ENCODE measurements at regions not wholly inside any gene's neighbourhood (a gene's known extent, or its start where the extent isn't known, plus 50 kb on each side); places are given as distances from the start of the nearest gene placed in this dataset.
A peak's percentile ranks its signal among the peaks of the same experiment; 100 is the strongest.

DNA sequence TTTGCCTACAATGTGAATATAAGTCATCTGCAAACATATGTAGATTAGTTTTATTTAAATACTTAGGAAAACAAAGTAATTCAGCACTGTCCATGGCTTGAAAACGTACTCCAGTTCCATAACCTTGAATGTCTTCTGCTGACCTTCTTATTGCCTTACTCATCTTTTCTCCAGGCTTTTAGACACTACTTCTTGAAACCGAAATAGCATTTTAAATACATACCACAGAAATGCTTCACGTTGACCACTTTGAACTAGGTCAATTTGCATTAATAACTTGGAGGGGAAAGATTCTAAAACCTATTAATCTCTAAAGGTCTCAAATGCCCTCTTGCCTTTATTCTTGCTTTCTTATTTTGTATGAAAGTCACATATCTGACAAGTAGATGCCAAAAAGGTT lies 995.4 kb upstream of the ACO1 start:
- 100% methylated on average over 1 of the region's 3 CpGs for WGBS (ENCODE audit: insufficient coverage)
- no peaks in the 10 kb centered on the region for H3K9me3 ChIP-seq (ENCODE audit: control extremely low read depth in 1 of 5, control insufficient read depth in 4 of 5, insufficient read depth in 2 of 5, low read depth in 1 of 5, low read length in 4 of 5)
- no peak for DNase-seq
- peaks cover 0 to 3% (median 0%) of the 10 kb centered on the region in 5 experiments for H3K27me3 ChIP-seq (replicated peaks in 2 of 5; ENCODE audit: control insufficient read depth in 4 of 5, insufficient read depth in 5 of 5, low read length in 4 of 5)
- ChIA-PET CTCF (no interaction called here), POLR2A (no interaction called here)
- no peak overlapping the region for H3K27ac ChIP-seq (ENCODE audit: insufficient read depth in 1 of 2, low read depth in 1 of 2, low read length in 2 of 2, poor library complexity in 1 of 2, severe bottlenecking in 2 of 2)
- no peak overlapping the region for H3K4me3 ChIP-seq (ENCODE audit: control insufficient read depth in 1 of 7, extremely low read depth in 1 of 7, insufficient read depth in 4 of 7, low read depth in 2 of 7, low read length in 6 of 7)
- H3K36me3 ChIP-seq (ENCODE audit: control insufficient read depth in 4 of 4, insufficient read depth in 4 of 4, low read length in 3 of 4) = no peaks in the 10 kb centered on the region
- H3K4me1 ChIP-seq (ENCODE audit: control extremely low read depth in 1 of 4, control insufficient read depth in 4 of 4, insufficient read depth in 4 of 4, low read length in 3 of 4) = no peaks in the 10 kb centered on the region

DNA sequence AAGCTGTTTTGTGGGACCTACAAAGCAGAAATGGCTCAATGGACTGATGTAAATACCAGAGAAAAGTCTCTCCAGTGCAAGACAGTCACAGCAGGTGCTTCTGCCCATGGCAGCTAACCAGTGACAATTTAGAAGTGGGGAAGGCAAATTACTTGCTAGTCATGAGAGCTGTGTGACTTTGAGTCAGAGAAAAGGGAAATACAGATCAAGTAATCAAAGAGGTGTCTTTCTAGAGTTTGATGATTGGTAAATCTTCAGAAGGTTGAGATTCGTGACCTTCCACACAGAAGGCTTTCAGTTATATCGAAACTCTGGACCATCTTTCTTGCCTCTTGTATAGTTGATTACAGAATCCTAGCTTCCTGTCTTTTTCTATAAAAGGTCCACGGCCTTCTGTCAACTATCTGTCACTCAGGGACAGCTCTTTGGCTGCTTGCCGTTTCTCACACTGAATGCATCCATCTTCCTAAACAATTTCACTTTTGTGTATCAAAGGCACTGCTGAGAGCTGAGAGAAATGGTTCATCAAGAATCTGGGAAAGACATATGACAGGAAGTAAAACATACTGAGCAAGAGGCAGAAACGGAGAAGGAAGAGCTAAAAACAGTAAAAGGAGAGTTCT lies 993.9 kb upstream of the ACO1 start:
- Histone ChIP-seq H3K27ac (ENCODE audit: insufficient read depth in 1 of 2, low read depth in 1 of 2, low read length in 2 of 2, poor library complexity in 1 of 2, severe bottlenecking in 2 of 2) (no peak overlapping the region), H3K36me3 (ENCODE audit: control insufficient read depth in 4 of 4, insufficient read depth in 4 of 4, low read length in 3 of 4) (no peaks in the 10 kb centered on the region), H3K4me3 (ENCODE audit: control insufficient read depth in 1 of 7, extremely low read depth in 1 of 7, insufficient read depth in 4 of 7, low read depth in 2 of 7, low read length in 6 of 7) (no peak overlapping the region), H3K4me1 (ENCODE audit: control extremely low read depth in 1 of 4, control insufficient read depth in 4 of 4, insufficient read depth in 4 of 4, low read length in 3 of 4) (no peaks in the 10 kb centered on the region), H3K9me3 (ENCODE audit: control extremely low read depth in 1 of 5, control insufficient read depth in 4 of 5, insufficient read depth in 2 of 5, low read depth in 1 of 5, low read length in 4 of 5) (no peaks in the 10 kb centered on the region), H3K27me3 (replicated peaks in 2 of 5; ENCODE audit: control insufficient read depth in 4 of 5, insufficient read depth in 5 of 5, low read length in 4 of 5) (peaks cover 0 to 3% (median 0%) of the 10 kb centered on the region in 5 experiments)
- CTCF ChIA-PET = no interaction called here
- DNase-seq = no peak
- POLR2A ChIA-PET = no interaction called here
- WGBS (ENCODE audit: insufficient coverage) = 60% methylated on average over 4 of the region's 5 CpGs

DNA sequence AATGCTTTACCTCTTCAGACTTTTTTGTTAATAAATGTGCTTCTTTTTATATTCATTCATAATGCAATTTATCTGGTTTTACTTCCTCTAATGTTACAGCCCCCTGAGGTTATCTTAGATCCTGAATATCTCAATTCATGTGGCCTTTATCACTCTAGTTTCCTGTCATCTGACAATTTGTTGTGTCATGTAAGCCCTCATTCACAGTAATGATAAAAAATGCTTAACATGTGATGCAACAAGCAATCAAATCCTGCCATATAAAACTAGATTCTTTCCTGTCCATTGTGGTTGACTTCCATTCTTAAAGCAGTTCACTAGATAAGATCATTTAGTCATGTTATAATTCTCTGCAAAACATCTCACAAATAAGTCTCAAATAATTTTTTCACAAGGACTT lies 991.2 kb upstream of the ACO1 start:
- Histone ChIP-seq H3K9me3 (ENCODE audit: control extremely low read depth in 1 of 5, control insufficient read depth in 4 of 5, insufficient read depth in 2 of 5, low read depth in 1 of 5, low read length in 4 of 5) (peaks cover 0 to 2% (median 0%) of the 10 kb centered on the region in 5 experiments), H3K27me3 (replicated peaks in 2 of 5; ENCODE audit: control insufficient read depth in 4 of 5, insufficient read depth in 5 of 5, low read length in 4 of 5) (peaks cover 0 to 3% (median 0%) of the 10 kb centered on the region in 5 experiments), H3K36me3 (ENCODE audit: control insufficient read depth in 4 of 4, insufficient read depth in 4 of 4, low read length in 3 of 4) (no peaks in the 10 kb centered on the region), H3K4me1 (ENCODE audit: control extremely low read depth in 1 of 4, control insufficient read depth in 4 of 4, insufficient read depth in 4 of 4, low read length in 3 of 4) (no peaks in the 10 kb centered on the region), H3K27ac (ENCODE audit: insufficient read depth in 1 of 2, low read depth in 1 of 2, low read length in 2 of 2, poor library complexity in 1 of 2, severe bottlenecking in 2 of 2) (no peak overlapping the region), H3K4me3 (ENCODE audit: control insufficient read depth in 1 of 7, extremely low read depth in 1 of 7, insufficient read depth in 4 of 7, low read depth in 2 of 7, low read length in 6 of 7) (no peak overlapping the region)
- ChIA-PET POLR2A (no interaction called here), CTCF (no interaction called here)
- peak in 2 of 3 donors; percentile 1 to 17 for DNase-seq

DNA sequence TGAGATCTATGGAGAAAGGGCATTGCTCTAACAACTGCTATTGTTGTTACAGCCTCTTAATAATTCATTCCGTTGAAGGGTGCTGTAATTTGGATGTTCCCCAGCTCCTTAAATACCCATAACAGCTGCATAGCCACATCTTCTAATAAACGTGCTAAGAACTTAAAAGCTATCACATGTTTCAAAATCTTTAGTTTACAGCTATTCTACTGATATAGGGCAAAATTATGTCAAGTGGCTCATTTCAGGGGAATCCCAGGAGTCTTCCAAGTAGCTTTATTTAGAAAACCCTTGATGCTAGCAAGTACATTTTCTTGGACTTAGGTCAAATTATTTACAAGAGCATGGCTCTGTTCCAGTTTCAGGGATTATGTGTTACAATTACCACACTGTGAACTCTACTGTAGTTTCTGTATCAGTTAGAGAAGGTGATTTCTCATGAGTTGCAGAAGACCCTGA lies 990.4 kb upstream of the ACO1 start:
- Histone ChIP-seq H3K27ac (ENCODE audit: insufficient read depth in 1 of 2, low read depth in 1 of 2, low read length in 2 of 2, poor library complexity in 1 of 2, severe bottlenecking in 2 of 2) (no peak overlapping the region), H3K36me3 (ENCODE audit: control insufficient read depth in 4 of 4, insufficient read depth in 4 of 4, low read length in 3 of 4) (no peaks in the 10 kb centered on the region), H3K4me1 (ENCODE audit: control extremely low read depth in 1 of 4, control insufficient read depth in 4 of 4, insufficient read depth in 4 of 4, low read length in 3 of 4) (no peaks in the 10 kb centered on the region), H3K9me3 (ENCODE audit: control extremely low read depth in 1 of 5, control insufficient read depth in 4 of 5, insufficient read depth in 2 of 5, low read depth in 1 of 5, low read length in 4 of 5) (peaks cover 0 to 2% (median 0%) of the 10 kb centered on the region in 5 experiments), H3K4me3 (ENCODE audit: control insufficient read depth in 1 of 7, extremely low read depth in 1 of 7, insufficient read depth in 4 of 7, low read depth in 2 of 7, low read length in 6 of 7) (no peak overlapping the region), H3K27me3 (replicated peaks in 2 of 5; ENCODE audit: control insufficient read depth in 4 of 5, insufficient read depth in 5 of 5, low read length in 4 of 5) (peaks cover 0 to 3% (median 0%) of the 10 kb centered on the region in 5 experiments)
- no peak for DNase-seq
- ChIA-PET CTCF (no interaction called here), POLR2A (no interaction called here)
- WGBS (ENCODE audit: insufficient coverage) = no CpG with 5 or more reads among the region's 2 CpGs

DNA sequence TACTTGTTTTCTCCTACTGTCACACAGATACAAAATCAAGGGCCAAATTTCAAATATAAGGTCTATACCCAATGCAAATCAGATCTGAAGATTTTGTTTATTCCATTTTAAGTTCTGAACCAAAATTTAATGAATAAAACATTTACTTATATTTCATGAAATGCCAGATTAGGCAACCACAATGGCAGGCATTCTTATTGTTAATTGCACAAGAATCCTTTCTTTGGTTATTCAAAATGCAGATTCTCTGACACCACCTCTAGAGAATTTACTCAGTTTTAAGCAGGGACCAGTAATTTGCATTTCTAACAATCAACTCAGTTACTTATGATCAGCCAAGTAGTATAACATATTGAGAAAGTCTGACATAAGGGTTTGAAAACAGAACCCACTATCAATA lies 972.4 kb upstream of the ACO1 start:
- Histone ChIP-seq H3K36me3 (ENCODE audit: control insufficient read depth in 4 of 4, insufficient read depth in 4 of 4, low read length in 3 of 4) (no peaks in the 10 kb centered on the region), H3K27me3 (replicated peaks in 2 of 5; ENCODE audit: control insufficient read depth in 4 of 5, insufficient read depth in 5 of 5, low read length in 4 of 5) (no peaks in the 10 kb centered on the region), H3K4me3 (ENCODE audit: control insufficient read depth in 1 of 7, extremely low read depth in 1 of 7, insufficient read depth in 4 of 7, low read depth in 2 of 7, low read length in 6 of 7) (no peak overlapping the region), H3K4me1 (ENCODE audit: control extremely low read depth in 1 of 4, control insufficient read depth in 4 of 4, insufficient read depth in 4 of 4, low read length in 3 of 4) (no peaks in the 10 kb centered on the region), H3K27ac (ENCODE audit: insufficient read depth in 1 of 2, low read depth in 1 of 2, low read length in 2 of 2, poor library complexity in 1 of 2, severe bottlenecking in 2 of 2) (no peak overlapping the region), H3K9me3 (ENCODE audit: control extremely low read depth in 1 of 5, control insufficient read depth in 4 of 5, insufficient read depth in 2 of 5, low read depth in 1 of 5, low read length in 4 of 5) (no peaks in the 10 kb centered on the region)
- CTCF ChIA-PET = no interaction called here
- no peak for DNase-seq
- POLR2A ChIA-PET = no interaction called here

DNA sequence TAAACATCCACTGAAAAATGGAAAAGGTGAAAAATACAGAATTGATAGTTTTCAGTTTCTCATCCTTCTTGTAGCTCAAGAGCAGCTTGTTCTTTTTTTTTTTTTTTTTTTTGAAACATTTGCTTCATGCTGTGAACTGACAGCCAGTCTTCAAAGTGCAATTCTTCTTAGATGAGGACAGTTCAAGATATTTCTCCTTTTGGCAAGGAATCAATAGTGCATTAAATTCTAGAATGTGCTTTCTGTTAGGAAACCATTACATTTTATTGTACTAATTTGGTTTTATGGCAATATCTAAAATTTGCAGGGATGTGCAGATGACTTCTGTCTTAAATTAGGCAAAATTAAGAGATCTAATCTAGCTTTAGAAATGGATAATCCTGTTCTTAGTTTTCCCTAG lies 969.3 kb upstream of the ACO1 start:
- no peak for DNase-seq
- no peak overlapping the region for H3K4me3 ChIP-seq (ENCODE audit: control insufficient read depth in 1 of 7, extremely low read depth in 1 of 7, insufficient read depth in 4 of 7, low read depth in 2 of 7, low read length in 6 of 7)
- H3K9me3 ChIP-seq (ENCODE audit: control extremely low read depth in 1 of 5, control insufficient read depth in 4 of 5, insufficient read depth in 2 of 5, low read depth in 1 of 5, low read length in 4 of 5) = no peaks in the 10 kb centered on the region
- ChIA-PET CTCF (no interaction called here), POLR2A (no interaction called here)
- H3K27me3 ChIP-seq (replicated peaks in 2 of 5; ENCODE audit: control insufficient read depth in 4 of 5, insufficient read depth in 5 of 5, low read length in 4 of 5) = no peaks in the 10 kb centered on the region
- no peaks in the 10 kb centered on the region for H3K36me3 ChIP-seq (ENCODE audit: control insufficient read depth in 4 of 4, insufficient read depth in 4 of 4, low read length in 3 of 4)
- no peak overlapping the region for H3K27ac ChIP-seq (ENCODE audit: insufficient read depth in 1 of 2, low read depth in 1 of 2, low read length in 2 of 2, poor library complexity in 1 of 2, severe bottlenecking in 2 of 2)
- H3K4me1 ChIP-seq (ENCODE audit: control extremely low read depth in 1 of 4, control insufficient read depth in 4 of 4, insufficient read depth in 4 of 4, low read length in 3 of 4) = no peaks in the 10 kb centered on the region

DNA sequence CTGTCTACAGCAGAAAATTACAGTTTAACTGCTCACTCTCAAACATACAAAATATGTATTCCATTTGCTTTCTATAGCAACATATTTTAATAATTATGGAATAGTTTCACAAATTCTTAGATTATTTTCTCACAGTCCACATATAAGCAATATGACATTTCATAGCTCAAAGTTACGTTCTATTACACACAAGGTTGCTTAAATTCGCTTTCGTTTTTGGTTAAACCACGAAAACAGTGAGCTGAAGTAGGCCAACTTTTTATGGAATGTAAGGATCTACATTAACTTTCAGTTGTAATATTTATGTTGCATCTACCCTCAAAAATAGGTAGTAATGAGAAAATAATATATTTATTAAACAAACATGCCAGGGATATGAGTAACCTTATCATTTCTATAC lies 966.0 kb upstream of the ACO1 start:
- H3K4me1 ChIP-seq (ENCODE audit: control extremely low read depth in 1 of 4, control insufficient read depth in 4 of 4, insufficient read depth in 4 of 4, low read length in 3 of 4) = no peaks in the 10 kb centered on the region
- peaks cover 0 to 1% (median 0%) of the 10 kb centered on the region in 5 experiments for H3K9me3 ChIP-seq (ENCODE audit: control extremely low read depth in 1 of 5, control insufficient read depth in 4 of 5, insufficient read depth in 2 of 5, low read depth in 1 of 5, low read length in 4 of 5)
- no peaks in the 10 kb centered on the region for H3K27me3 ChIP-seq (replicated peaks in 2 of 5; ENCODE audit: control insufficient read depth in 4 of 5, insufficient read depth in 5 of 5, low read length in 4 of 5)
- no CpG with 5 or more reads among the region's 4 CpGs for WGBS (ENCODE audit: insufficient coverage)
- H3K27ac ChIP-seq (ENCODE audit: insufficient read depth in 1 of 2, low read depth in 1 of 2, low read length in 2 of 2, poor library complexity in 1 of 2, severe bottlenecking in 2 of 2) = no peak overlapping the region
- POLR2A ChIA-PET = no interaction called here
- CTCF ChIA-PET = no interaction called here
- DNase-seq = no peak
- H3K36me3 ChIP-seq (ENCODE audit: control insufficient read depth in 4 of 4, insufficient read depth in 4 of 4, low read length in 3 of 4) = no peaks in the 10 kb centered on the region
- no peak overlapping the region for H3K4me3 ChIP-seq (ENCODE audit: control insufficient read depth in 1 of 7, extremely low read depth in 1 of 7, insufficient read depth in 4 of 7, low read depth in 2 of 7, low read length in 6 of 7)
